ENCODE measurements at regions not wholly inside any gene's neighbourhood (a gene's known extent, or its start where the extent isn't known, plus 50 kb on each side); places are given as distances from the start of the nearest gene placed in this dataset.

GRCh38 chr2:147297820-147298219 lies 547.0 kb upstream of the ACVR2A start:
- H3K36me3 ChIP-seq (ENCODE audit: insufficient read depth), result no peaks in the 10 kb centered on the region
- peaks cover 7% of the 10 kb centered on the region; the same call in 1 of the 2 replicates for H3K9me2 ChIP-seq (ENCODE audit: insufficient read depth)
- H4K20me1 ChIP-seq (replicated peaks; ENCODE audit: insufficient read depth), result no peaks in the 10 kb centered on the region
- H3K27ac ChIP-seq (ENCODE audit: low read depth), result no peak overlapping the region
- H3K79me2 ChIP-seq (replicated peaks; ENCODE audit: insufficient read depth), result no peaks in the 10 kb centered on the region
- H3K4me3 ChIP-seq, result no peak overlapping the region
- ATAC-seq (no peak), DNase-seq (ENCODE audit: low spot score) (no peak)
- Mint-ChIP-seq H3K36me3 (ENCODE audit: low read depth) (no peaks in the 10 kb centered on the region), H3K4me3 (no peak overlapping the region), H3K27ac (no peak overlapping the region), H3K27me3 (ENCODE audit: insufficient read depth, low read depth, poor library complexity) (no peaks in the 10 kb centered on the region), H3K4me1 (no peaks in the 10 kb centered on the region), H3K9me3 (no peaks in the 10 kb centered on the region; the same call in 2 of the 3 replicates)
- no peaks in the 10 kb centered on the region for H3K4me1 ChIP-seq (ENCODE audit: insufficient read depth)
- H3F3A ChIP-seq (replicated peaks; ENCODE audit: low read depth), result no peaks in the 10 kb centered on the region
- TF ChIP-seq ZNF462 (CRISPR knock-in tag; IDR thresholded peaks at IDR 0.05), result no peak
- TF ChIP-seq ZNF331 (CRISPR knock-in tag; IDR thresholded peaks at IDR 0.05; ENCODE audit: low read depth), result no peak
- no peak for TF ChIP-seq STAT1 (IDR thresholded peaks at IDR 0.05; ENCODE audit: unreplicated experiment)
- TF ChIP-seq EZH2phosphoT487 (IDR thresholded peaks at IDR 0.05; ENCODE audit: unreplicated experiment), result no peak
- TF ChIP-seq REST (IDR thresholded peaks at IDR 0.05; ENCODE audit: unreplicated experiment), result no peak
- TF ChIP-seq CREB1 (CRISPR knock-in tag; IDR thresholded peaks at IDR 0.05; ENCODE audit: low read depth), result no peak
- no peak for TF ChIP-seq JUNB (IDR thresholded peaks at IDR 0.05; ENCODE audit: unreplicated experiment)
- no peak for TF ChIP-seq EZH2 (IDR thresholded peaks at IDR 0.05; ENCODE audit: low read depth, unreplicated experiment)
- TF ChIP-seq POLR2AphosphoS5 (IDR thresholded peaks at IDR 0.05; ENCODE audit: low read depth), result no peak
- no peak for TF ChIP-seq ZNF114 (CRISPR knock-in tag; IDR thresholded peaks at IDR 0.05)
- no peak for TF ChIP-seq ETS1 (IDR thresholded peaks at IDR 0.05)
- TF ChIP-seq CTCF (conservative IDR thresholded peaks at IDR 0.05; ENCODE audit: low read depth in 2 of 2), result no peak
- TF ChIP-seq NANOG (IDR thresholded peaks at IDR 0.05; ENCODE audit: borderline replicate concordance), result no peak
- H3K27me3 ChIP-seq (ENCODE audit: insufficient read depth), result no peaks in the 10 kb centered on the region
- no peak overlapping the region for H3K4me2 ChIP-seq
- no peak overlapping the region for H2AFZ ChIP-seq

Data from GM23338 (cell line).